Ovary (tissue), 7 donors: ENCODE measurements at regions not wholly inside any gene's neighbourhood (a gene's known extent, or its start where the extent isn't known, plus 50 kb on each side); places are given as distances from the start of the nearest gene placed in this dataset.
"Not testable (repeated sequence)": the region's sequence is repeated elsewhere in the genome, so short reads cannot be mapped to it uniquely, and the experiment has no call there.

ENCODE experiments used
- DNase-seq, 5 donors: peaks; one replicate each; pipeline ENCODE4 v3.0.0-alpha.2; 2019 to 2020
- H3K27ac ChIP-seq, 2 donors: fragments of 200-600 bp; one replicate each; pipeline versions ENCODE4 v1.5.1 to v1.8.0; 2019 to 2022
- H3K27me3 ChIP-seq: fragments of 200-600 bp; one replicate; pipeline ENCODE4 v1.8.0; 2022
- H3K36me3 ChIP-seq: fragments of 200-600 bp; sonication (generic); one replicate; pipeline ENCODE4 v1.5.1; 2019
- H3K4me1 ChIP-seq: one replicate; pipeline ENCODE4 v1.8.1; 2013; ENCODE audit warnings: mild to moderate bottlenecking, moderate library complexity; ENCODE audit not compliant: insufficient read depth
- H3K4me3 ChIP-seq: fragments of 200-600 bp; sonication (generic); one replicate; pipeline ENCODE4 v1.5.1; 2017
- H3K9me3 ChIP-seq, 2 donors: fragments of 200-600 bp in 1 of 2; sonication (generic) in 1 of 2; one replicate each; pipeline versions ENCODE4 v1.5.1 to v1.8.1; 2013 to 2019; ENCODE audit warnings: mild to moderate bottlenecking in 1 of 2, moderate library complexity in 1 of 2
- EP300 ChIP-seq: sonication (generic); formaldehyde crosslinking; IDR thresholded peaks from one replicate; pipeline ENCODE4 v1.6.1; 2017; ENCODE audit warnings: antibody characterized with exemption
- POLR2A ChIP-seq: fragments of 450-650 bp; IDR thresholded peaks from one replicate; pipeline ENCODE4 v1.6.1; 2017; ENCODE audit warnings: antibody characterized with exemption, mild to moderate bottlenecking, moderate library complexity
- WGBS, 3 donors: extraction: QIAGEN DNeasy Blood & Tissue Kit in 1 of 3; methylation state at CpG; one replicate each; pipeline versions ENCODE4 v1.1.5 to v1.1.7; 2013 to 2017; 5-methylcytosine and 5-hydroxymethylcytosine counted together
- intact Hi-C, 4 donors: fragments of 100-400 bp; cut with DNase I; formaldehyde crosslinking; loops; one replicate each; pipeline versions ENCODE4 v1.11.0 to v1.15.1; 2022 to 2023
- TF ChIP-seq, protein P1 (sequence below), 3 donors: fragments of 450-650 bp in 2 of 3; fragments of 200-600 bp in 1 of 3; IDR thresholded peaks; one replicate each; pipeline versions ENCODE4 v1.5.1 to v1.8.0; 2016 to 2022; ENCODE audit warnings: antibody characterized with exemption in 3 of 3, mild to moderate bottlenecking in 1 of 3
- donor health status: DM: no; HTN: no; CAD: no; lungs with moderate emphysema.
- donor health status: DM: no; HTN: no; CAD: no.
- donor health status: Bipolar disorder and iron deficiency.
- donor health status: DM: no; HTN: no; CAD: no.
- donor health status: DM: yes; HTN: yes; CAD: no.

DNA sequence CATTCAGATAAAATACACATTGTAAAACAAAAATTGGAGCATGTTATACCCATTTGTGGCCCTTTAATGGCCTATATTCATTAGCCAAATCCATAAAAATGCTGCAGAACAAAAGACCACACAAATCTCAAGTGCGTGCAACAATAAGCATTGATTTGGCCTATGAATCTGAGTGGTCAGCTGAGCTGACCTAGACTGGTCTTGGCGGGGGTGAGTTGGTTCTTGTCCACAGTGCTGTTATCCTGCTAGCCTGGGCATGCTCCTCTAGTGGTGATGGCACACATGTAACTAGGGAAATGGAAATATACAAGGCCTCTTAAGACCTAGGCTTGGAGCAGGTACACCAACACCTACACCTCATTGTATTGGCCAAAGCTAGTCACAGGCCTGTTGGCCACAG is 122.2 kb upstream of the TBCA start:
- no peaks in the 10 kb centered on the region for H3K4me1 ChIP-seq
- no peak for DNase-seq
- H3K27me3 ChIP-seq: no peaks in the 10 kb centered on the region
- H3K4me3 ChIP-seq: no peak overlapping the region
- no peak for TF ChIP-seq EP300
- no peak overlapping the region for H3K27ac ChIP-seq
- WGBS, 3 donors: 93 to 97% (median 96%) methylated on average over 2 of the region's 2 CpGs
- intact Hi-C loops: no loop called here
- no peaks in the 10 kb centered on the region for H3K9me3 ChIP-seq
- no peaks in the 10 kb centered on the region for H3K36me3 ChIP-seq

DNA sequence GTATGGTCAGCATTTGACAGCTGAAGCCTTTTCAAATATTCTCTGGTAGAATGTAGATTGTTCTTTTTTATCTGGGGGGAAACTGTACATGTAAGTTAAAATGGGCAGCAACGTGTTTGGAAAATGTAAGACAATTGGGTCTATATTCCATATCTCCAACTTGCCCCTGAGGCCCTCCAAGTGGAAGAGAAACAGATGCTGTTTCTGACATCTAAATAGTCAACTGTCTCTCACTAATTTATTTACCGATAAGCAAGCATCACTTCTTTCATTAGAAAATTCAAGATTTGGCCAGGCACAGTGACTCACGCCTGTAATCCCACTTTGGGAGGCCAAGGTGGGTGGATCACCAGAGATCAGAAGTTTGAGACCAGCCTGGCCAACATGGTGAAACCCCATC is 120.2 kb upstream of the TBCA start:
- DNase-seq: no peak
- Histone ChIP-seq H3K4me1 (no peaks in the 10 kb centered on the region), H3K27ac (no peak overlapping the region), H3K36me3 (no peaks in the 10 kb centered on the region), H3K27me3 (no peaks in the 10 kb centered on the region), H3K4me3 (no peak overlapping the region), H3K9me3 (no peaks in the 10 kb centered on the region)
- 83 to 85% (median 85%) methylated on average over 3 of the region's 3 CpGs for WGBS, 3 donors
- intact Hi-C loops: no loop called here
- no peak for TF ChIP-seq POLR2A
- no peak for TF ChIP-seq EP300
- TF ChIP-seq, protein P1, sequence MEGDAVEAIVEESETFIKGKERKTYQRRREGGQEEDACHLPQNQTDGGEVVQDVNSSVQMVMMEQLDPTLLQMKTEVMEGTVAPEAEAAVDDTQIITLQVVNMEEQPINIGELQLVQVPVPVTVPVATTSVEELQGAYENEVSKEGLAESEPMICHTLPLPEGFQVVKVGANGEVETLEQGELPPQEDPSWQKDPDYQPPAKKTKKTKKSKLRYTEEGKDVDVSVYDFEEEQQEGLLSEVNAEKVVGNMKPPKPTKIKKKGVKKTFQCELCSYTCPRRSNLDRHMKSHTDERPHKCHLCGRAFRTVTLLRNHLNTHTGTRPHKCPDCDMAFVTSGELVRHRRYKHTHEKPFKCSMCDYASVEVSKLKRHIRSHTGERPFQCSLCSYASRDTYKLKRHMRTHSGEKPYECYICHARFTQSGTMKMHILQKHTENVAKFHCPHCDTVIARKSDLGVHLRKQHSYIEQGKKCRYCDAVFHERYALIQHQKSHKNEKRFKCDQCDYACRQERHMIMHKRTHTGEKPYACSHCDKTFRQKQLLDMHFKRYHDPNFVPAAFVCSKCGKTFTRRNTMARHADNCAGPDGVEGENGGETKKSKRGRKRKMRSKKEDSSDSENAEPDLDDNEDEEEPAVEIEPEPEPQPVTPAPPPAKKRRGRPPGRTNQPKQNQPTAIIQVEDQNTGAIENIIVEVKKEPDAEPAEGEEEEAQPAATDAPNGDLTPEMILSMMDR (IDR thresholded peaks at IDR 0.05): no peak

DNA sequence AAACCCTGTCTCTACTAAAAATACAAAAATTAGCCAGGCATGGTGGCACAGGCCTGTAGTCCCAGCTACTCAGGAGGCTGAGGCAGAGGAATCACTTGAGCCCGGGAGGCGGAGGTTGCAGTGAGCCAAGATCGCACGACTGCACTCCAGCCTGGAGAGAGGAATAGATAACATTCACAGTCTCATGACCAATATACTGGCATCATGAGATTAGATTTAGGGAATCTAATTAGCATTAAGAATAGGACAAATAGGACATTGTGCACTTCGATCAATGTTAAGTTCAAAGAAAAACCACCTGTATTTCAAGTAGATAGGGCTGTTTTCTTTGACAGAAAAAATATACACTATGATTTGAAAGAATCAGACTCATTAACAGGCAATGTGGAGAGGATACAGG is 118.0 kb upstream of the TBCA start:
- intact Hi-C loops, H3K4me1 ChIP-seq, H3K27me3 ChIP-seq, H3K36me3 ChIP-seq, DNase-seq, H3K4me3 ChIP-seq, H3K27ac ChIP-seq, H3K9me3 ChIP-seq: not testable (repeated sequence)
- 84 to 91% (median 86%) methylated on average over 5 of the region's 5 CpGs for WGBS, 3 donors

DNA sequence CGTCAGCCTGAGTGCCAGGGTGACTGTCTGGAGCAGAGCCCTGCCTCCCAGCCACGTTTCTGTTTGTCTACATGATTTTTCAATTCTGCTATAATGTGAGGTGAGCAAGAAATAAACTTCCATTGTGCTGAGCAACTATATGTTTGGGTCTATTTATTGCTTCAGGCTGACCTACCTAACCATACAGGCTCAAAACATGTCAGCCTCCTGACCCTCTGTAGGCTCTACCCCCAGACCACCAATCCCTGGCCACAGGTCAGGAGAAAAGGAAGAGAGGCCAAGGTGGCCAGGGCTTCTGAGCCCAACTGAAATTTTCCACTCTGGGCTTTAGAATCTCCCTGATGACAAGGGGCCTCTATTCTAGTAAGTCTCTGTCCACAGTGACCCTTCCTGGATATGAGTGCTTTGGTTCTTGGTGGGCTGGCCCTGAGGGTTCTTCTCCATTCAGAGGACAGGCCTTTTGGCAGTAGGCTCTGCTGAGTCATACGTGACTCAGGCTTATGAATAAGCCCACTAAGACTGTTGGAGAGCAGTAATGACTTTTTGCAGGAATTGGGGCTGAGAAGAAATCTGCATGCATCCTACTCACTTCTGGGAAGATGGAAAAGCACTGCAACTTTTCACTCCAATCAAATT is 117.2 kb upstream of the TBCA start:
- no peaks in the 10 kb centered on the region for H3K4me1 ChIP-seq
- TF ChIP-seq EP300 (no peak), POLR2A (no peak)
- TF ChIP-seq, protein P1 (IDR thresholded peaks at IDR 0.05): no peak
- intact Hi-C loops: no loop called here
- 72 to 79% (median 73%) methylated on average over 3 of the region's 3 CpGs for WGBS, 3 donors
- no peak overlapping the region for H3K4me3 ChIP-seq
- H3K27ac ChIP-seq: no peak overlapping the region
- H3K27me3 ChIP-seq: no peaks in the 10 kb centered on the region
- no peak for DNase-seq
- H3K9me3 ChIP-seq: no peaks in the 10 kb centered on the region
- no peaks in the 10 kb centered on the region for H3K36me3 ChIP-seq

DNA sequence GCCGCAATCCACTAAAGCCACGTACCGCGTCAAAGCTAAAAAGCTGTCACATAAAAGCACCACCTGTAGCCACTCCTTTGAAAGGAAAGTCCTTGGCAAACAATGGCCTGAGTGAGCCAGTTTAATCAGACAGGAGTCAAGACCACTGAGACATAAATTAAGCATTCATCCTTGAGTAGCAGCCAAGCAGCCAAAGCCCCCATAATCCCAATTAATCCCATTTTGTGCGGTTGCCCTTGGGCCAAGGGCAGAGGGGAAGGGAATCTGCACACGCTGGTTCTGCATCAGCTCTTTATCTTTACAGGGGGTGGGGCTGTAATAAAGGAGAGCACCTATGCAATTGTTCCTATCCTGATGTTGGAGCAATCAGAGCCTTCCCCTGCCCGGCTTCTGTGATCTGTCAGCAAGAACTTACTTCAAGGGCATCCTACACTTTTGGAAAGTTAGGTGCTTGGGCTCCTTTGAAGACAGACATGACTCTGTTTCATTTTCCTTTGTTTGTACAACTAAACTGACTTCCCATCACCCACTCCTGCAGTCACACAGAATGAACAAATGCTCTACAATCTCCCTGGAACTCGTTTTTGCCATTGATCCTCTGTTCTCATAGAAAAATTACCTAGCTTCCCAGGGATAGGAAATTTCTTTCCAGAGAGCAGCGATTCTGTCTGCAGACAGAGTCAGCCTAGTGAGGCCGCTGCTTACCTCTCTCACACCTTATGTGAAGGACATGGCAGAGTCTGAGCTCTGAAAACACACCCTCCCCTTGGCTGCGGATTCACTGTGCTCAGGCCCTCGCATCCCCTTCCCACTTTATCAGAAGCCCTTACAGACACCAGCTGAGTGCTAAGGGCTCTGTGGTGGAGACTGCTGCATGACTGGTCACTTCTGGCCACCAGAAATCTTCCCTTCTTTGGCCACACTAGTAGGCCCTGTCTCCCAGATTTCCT is 116.2 kb upstream of the TBCA start:
- Histone ChIP-seq H3K4me1 (no peaks in the 10 kb centered on the region), H3K27ac (no peak overlapping the region), H3K4me3 (no peak overlapping the region), H3K27me3 (no peaks in the 10 kb centered on the region), H3K9me3 (no peaks in the 10 kb centered on the region), H3K36me3 (no peaks in the 10 kb centered on the region)
- whole genome bisulfite sequencing, 3 donors: 63 to 73% (median 68%) methylated on average over 12 of the region's 12 CpGs
- TF ChIP-seq, protein P1 (IDR thresholded peaks at IDR 0.05): no peak
- TF ChIP-seq EP300: no peak
- TF ChIP-seq POLR2A: no peak
- intact Hi-C loops: no loop called here
- no peak for DNase-seq
